Right renal cortex interstitium (tissue), 3 donors: ENCODE measurements at regions not wholly inside any gene's neighbourhood (a gene's known extent, or its start where the extent isn't known, plus 50 kb on each side); places are given as distances from the start of the nearest gene placed in this dataset.
"Not testable (repeated sequence)": the region's sequence is repeated elsewhere in the genome, so short reads cannot be mapped to it uniquely, and the experiment has no call there.

ENCODE experiments used
- DNase-seq, 3 donors: peaks; one replicate each; pipeline ENCODE4 v3.0.0-alpha.2; 2013; ENCODE audit warnings: low read depth in 3 of 3, low spot score in 2 of 3

GRCh38 chr11:69205743-69206612, 50.2 kb downstream of the SMIM38 start:
- no peak for DNase-seq

DNA sequence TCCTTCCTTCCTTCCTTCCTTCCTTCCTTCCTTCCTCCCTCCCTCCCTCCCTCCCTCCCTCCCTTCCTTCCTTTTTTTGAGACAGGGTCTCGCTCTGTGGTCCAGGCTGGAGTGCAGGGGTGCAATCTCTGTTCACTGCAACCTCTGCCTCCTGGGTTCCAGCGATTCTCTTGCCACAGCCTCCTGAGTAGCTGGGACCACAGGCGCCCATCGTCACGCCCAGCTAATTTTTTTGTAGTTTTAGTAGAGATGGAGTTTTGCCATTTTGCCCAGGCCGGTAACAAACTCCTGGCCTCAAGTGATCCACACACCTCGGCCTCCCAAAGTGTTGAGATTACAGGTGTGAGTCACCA, 50.9 kb downstream of the SMIM38 start:
- not testable (repeated sequence) for DNase-seq

DNA sequence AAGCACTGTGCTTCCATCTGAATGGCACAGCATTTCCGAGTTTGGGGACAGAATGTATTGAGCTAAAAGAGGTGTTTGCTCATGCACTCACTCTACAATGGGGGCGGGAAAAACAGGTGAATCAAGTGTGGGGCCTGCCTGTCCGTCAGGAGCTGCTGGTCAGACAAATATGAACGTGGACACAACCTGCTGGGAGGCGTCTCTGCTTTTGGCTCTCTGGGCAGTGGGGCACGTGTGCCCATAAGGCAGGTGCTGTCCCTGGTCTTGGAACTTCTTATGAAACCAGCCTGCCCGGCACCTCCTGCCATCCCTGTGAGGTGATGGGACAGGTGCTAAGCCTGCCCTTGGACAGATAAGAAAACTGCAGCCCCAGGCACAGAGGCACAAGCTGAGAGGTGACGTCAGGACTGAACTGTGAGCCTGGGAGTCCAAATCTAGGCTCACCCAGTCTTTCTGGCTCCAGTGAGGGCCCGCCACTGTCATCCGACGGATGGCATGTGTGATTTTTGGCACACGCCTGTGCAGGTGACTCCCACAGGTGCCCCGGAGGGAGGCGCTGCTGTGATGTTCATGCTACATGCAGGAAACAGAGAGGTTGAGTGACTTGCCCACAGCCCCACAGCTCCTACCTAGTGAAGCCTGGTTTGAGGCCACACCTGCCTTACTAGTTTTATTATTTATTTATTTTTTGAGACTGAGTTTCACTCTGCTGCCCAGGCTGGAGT, 51.6 kb downstream of the SMIM38 start:
- DNase-seq, result no peak

GRCh38 chr11:69208190-69209037, 52.7 kb downstream of the SMIM38 start:
- DNase-seq, result no peak

DNA sequence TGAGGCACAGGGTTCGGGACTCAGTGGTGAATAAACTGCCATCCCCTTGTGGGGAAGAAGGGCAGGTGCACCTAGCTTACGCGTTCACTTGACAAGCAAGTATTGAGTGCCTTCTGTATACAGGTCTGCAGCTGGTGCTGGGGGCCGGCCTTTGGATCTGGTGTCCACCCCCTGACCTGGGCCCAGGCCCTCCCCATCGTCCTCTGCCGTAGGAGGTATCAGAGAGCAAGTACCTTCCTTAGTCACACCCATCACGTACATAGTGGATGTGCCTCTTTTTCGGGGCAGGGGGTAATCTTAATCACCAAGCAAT, 53.3 kb downstream of the SMIM38 start:
- no peak for DNase-seq

- no peak for DNase-seq
Observed at GRCh38 chr11:69209421-69210309, 53.9 kb downstream of the SMIM38 start.

GRCh38 chr11:69210310-69211035, 54.7 kb downstream of the SMIM38 start:
- no peak for DNase-seq

DNA sequence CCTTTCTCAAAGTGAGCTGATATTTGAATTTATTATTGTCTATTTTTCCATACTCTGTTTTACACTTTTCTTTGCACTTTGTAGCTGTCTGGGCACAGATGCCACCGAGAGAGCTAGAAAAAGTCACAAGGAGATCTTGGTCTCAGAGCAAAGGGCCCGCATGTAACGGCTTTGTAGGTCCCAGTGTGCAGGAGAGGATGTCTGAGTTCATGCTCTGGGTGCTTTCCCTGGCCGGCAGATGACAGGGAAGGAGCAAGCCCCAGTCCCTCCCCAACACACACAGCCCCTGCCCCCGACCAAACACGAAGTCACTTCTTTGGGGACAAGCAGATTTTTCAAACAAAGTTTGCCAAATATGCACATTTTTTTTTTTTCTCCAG, 55.8 kb downstream of the SMIM38 start:
- DNase-seq, result no peak

GRCh38 chr11:69211920-69212797, 56.4 kb downstream of the SMIM38 start:
- no peak for DNase-seq

GRCh38 chr11:69212798-69213110, 57.0 kb downstream of the SMIM38 start:
- DNase-seq, result no peak

GRCh38 chr11:69213316-69213715, 57.6 kb downstream of the SMIM38 start:
- DNase-seq, result no peak

DNA sequence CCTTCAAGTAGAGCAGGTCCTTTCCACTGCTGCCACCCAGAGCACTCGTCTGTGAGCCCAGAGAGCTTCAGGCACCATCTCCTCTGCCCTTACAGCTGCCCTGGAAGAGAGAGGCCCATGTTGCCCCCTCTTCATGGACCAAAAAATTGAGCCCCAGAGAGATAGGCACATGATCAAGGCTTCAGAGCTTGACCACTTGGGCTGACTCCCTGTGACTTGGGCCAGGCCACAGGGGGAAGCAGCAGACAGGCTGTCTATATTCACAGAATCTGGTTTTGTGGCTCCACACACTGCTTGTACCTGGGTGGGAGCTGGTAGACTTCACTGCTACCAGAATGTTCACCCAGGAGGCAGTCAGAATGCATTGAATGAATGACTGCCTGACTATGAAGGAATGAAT, 58.2 kb downstream of the SMIM38 start:
- no peak for DNase-seq

DNA sequence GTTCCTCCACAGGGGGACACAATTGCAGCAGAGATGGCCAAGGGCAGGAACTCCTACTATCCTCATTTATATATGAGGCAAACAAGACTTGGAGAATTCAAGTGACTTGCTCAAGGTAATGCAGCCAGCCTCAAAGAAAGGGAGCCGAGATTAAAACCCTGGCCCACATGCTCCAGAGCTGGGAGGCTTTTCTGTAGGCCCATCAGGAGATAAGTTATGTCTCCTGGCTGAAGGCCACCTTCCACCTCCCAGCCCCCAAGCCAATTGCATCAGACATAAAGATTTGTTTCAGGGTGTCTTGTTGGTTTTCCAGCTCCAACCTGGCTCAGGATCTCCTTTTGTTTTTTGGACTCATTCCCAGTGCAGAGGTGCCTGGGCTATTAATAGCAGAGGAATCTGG, 59.5 kb downstream of the SMIM38 start:
- DNase-seq, result no peak

DNA sequence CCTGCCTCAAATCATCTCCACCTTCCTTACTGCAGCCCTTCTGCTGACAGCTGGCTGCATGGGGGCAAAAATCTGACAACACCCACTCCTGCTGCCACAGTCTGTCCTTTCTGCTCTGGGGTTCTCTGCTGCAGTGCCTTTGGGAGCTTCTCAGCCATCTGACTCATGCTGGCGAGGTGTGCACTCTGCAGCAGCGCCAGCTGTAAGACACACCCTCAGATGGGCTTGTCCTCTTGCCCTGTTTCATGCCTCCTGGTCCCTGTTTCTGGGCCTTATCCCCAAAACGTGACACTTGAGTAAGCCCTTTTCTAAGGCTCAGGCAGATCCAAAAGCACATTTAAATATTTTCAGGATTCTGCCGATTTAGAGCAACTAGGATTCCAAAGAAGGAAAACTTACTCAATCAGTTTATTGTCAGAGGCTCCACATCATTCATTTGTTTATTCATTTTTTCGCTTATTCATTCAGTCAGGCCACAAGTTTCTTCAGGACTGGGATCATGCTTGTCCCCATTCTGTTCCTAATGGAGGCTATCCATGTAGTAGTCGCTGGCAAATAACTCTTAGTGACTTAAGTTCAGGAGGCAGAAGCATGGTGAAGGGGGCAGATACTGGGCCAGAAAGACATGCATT, 60.2 kb downstream of the SMIM38 start:
- DNase-seq, result no peak

DNA sequence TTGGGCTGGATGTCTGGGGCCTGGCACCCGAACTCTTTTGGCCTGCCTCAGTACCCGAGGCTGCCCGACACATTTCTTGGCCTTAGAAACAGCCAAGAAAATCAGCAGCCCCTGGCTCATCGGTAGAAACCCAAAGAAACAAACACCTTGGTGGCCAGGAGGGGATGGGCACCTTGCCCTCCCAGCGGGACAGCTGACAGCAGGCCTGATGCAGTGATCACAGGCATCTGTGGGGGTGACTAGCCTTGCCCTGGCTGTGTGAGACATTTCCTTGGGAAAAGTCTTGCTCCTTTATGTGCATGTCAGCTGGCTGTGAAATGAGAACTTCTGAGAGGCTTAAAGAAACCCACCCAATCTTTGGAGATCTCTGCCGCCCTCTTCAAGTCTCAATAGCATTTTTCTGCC, 60.9 kb downstream of the SMIM38 start:
- no peak for DNase-seq

DNA sequence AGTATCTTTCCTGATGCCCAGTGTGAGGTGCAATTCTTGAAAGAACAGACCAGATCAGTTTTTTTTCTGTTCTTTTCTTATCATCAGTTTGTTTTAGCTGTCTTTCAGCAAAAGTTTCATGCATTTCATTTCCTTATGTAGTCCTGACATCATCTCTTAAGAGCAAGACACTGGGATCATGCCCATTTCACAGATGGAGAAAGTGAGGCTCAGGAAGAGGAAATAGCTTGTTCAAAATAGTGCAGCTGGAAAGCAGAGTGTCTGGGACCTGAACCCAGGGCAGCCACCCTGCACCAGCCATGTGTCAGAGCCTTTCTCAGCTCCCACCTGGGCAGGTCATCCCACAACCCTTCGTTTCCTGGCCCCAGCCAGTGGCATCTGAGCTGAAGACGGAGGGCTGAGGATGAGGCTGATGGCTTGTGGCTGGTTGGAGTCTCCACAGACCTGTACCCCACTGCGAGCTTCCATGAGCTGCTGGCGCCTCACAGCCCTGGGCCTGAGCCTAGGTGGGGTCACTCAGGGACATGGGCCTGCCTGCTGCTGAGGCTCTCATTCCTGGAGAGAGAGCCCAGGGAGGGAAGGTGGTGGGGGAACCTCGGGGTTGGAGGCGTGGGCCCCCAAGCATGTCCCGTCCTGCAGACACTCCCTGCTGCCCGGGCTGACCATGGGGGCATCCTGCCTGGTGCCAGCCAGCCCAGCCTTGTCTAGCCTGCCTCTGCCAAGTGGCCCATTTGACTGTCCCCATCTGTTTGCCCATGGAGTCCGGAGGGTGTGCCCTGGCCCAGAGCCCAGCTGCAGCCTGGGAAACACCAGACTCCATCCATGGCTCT, 61.8 kb downstream of the SMIM38 start:
- DNase-seq, result no peak

DNA sequence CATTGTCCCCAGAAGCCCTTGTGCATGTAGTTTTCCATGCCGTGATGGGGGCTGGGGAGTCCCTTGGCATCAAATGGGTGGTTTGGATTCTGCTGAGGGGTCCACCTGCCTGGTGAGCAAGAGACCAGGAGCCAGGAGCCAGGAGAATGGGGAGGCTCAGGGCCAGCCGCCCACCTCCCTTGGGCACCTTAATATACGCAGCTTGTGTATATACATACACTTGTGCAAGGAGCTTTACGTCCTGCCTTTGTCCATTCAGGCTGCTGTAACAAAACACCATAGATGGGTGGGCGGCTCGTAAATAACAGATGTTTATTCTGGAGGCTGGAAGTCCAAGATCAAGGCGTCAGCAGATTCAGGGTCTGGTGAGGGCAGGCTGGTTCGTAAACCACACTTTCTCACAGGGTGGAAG, 62.5 kb downstream of the SMIM38 start:
- no peak for DNase-seq
